ENCODE measurements at regions not wholly inside any gene's neighbourhood (a gene's known extent, or its start where the extent isn't known, plus 50 kb on each side); places are given as distances from the start of the nearest gene placed in this dataset.

GRCh38 chr16:35532576-35532975, 2073.2 kb downstream of the TP53TG3F start:
- no peaks in the 10 kb centered on the region for H3K9me3 ChIP-seq
- TF ChIP-seq, protein P1, sequence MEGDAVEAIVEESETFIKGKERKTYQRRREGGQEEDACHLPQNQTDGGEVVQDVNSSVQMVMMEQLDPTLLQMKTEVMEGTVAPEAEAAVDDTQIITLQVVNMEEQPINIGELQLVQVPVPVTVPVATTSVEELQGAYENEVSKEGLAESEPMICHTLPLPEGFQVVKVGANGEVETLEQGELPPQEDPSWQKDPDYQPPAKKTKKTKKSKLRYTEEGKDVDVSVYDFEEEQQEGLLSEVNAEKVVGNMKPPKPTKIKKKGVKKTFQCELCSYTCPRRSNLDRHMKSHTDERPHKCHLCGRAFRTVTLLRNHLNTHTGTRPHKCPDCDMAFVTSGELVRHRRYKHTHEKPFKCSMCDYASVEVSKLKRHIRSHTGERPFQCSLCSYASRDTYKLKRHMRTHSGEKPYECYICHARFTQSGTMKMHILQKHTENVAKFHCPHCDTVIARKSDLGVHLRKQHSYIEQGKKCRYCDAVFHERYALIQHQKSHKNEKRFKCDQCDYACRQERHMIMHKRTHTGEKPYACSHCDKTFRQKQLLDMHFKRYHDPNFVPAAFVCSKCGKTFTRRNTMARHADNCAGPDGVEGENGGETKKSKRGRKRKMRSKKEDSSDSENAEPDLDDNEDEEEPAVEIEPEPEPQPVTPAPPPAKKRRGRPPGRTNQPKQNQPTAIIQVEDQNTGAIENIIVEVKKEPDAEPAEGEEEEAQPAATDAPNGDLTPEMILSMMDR (IDR thresholded peaks at IDR 0.05): no peak
- H3K27me3 ChIP-seq (replicated peaks; ENCODE audit: insufficient read depth): no peaks in the 10 kb centered on the region
- H3K36me3 ChIP-seq: no peaks in the 10 kb centered on the region
- H3K4me3 ChIP-seq: no peak overlapping the region
- no peaks in the 10 kb centered on the region for H3K4me1 ChIP-seq (ENCODE audit: control insufficient read depth in 1 of 2, low read depth in 2 of 2)
- no peak overlapping the region for H3K27ac ChIP-seq
- DNase-seq (ENCODE audit: low spot score): no peak
- ATAC-seq (ENCODE audit: insufficient number of reproducible peaks, low FRiP score, low read depth): no peak

- Histone ChIP-seq H3K4me1 (ENCODE audit: control insufficient read depth in 1 of 2, low read depth in 2 of 2) (no peaks in the 10 kb centered on the region), H3K36me3 (no peaks in the 10 kb centered on the region), H3K27ac (no peak overlapping the region), H3K27me3 (replicated peaks; ENCODE audit: insufficient read depth) (no peaks in the 10 kb centered on the region), H3K4me3 (no peak overlapping the region), H3K9me3 (no peaks in the 10 kb centered on the region)
- ATAC-seq (ENCODE audit: insufficient number of reproducible peaks, low FRiP score, low read depth) (no peak), DNase-seq (ENCODE audit: low spot score) (no peak)
- TF ChIP-seq, protein P1 (IDR thresholded peaks at IDR 0.05): no peak
These were observed 2074.3 kb downstream of the TP53TG3F start for GRCh38 chr16:35533683-35534082.

DNA sequence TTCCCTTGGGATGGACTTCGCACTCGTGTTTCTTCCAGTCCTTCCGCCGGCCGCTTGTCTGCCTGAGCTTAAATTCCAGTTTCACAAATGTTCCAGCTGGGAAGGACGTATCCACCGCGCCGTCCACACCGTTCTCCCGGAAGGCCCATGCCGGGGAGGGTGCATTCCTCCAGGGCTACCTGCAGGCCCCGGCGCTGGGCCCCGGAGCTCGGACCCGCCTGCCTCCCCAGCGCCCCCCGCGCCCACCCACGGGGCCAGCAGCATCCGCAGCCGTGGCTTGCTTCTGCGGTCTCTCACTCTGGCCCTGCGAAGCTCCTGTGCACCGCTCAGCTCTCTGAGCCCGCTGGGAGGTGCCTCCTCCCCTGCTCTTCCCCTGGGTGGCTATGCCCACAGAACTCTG, 2084.1 kb downstream of the TP53TG3F start:
- Histone ChIP-seq H3K9me3 (no peaks in the 10 kb centered on the region), H3K4me3 (no peak overlapping the region), H3K4me1 (ENCODE audit: control insufficient read depth in 1 of 2, low read depth in 2 of 2) (no peaks in the 10 kb centered on the region), H3K27me3 (replicated peaks; ENCODE audit: insufficient read depth) (no peaks in the 10 kb centered on the region), H3K27ac (no peak overlapping the region), H3K36me3 (no peaks in the 10 kb centered on the region)
- ATAC-seq (ENCODE audit: insufficient number of reproducible peaks, low FRiP score, low read depth) (no peak), DNase-seq (ENCODE audit: low spot score) (no peak)
- TF ChIP-seq, protein P1 (IDR thresholded peaks at IDR 0.05): no peak

- TF ChIP-seq, protein P1 (IDR thresholded peaks at IDR 0.05): no peak
- H3K27ac ChIP-seq: no peak overlapping the region
- no peaks in the 10 kb centered on the region for H3K4me1 ChIP-seq (ENCODE audit: control insufficient read depth in 1 of 2, low read depth in 2 of 2)
- no peak for DNase-seq (ENCODE audit: low spot score)
- H3K4me3 ChIP-seq: no peak overlapping the region
- H3K27me3 ChIP-seq (replicated peaks; ENCODE audit: insufficient read depth): no peaks in the 10 kb centered on the region
- no peak for ATAC-seq (ENCODE audit: insufficient number of reproducible peaks, low FRiP score, low read depth)
- no peaks in the 10 kb centered on the region for H3K36me3 ChIP-seq
- H3K9me3 ChIP-seq: no peaks in the 10 kb centered on the region
These were observed 2093.4 kb downstream of the TP53TG3F start for GRCh38 chr16:35552763-35553162.

DNA sequence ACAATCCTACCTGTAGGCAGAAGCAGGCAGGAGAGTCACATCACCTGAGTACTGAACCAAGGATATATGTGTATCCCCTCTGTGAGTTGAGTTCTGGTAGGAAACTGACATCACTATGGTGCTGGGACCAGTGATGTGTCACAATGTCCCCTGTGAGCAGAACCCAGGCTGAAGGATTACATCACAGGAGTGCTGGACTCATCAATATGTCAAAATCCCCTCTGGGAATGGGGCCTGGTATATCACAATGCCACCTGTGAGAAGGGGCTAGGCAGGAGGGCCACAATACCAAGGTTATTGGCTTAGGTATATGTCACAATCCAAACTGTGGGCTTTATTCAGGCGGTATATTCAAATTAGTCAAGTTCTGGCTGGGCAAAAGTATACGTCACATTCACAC, 2098.3 kb downstream of the TP53TG3F start:
- Histone ChIP-seq H3K36me3 (no peaks in the 10 kb centered on the region), H3K4me3 (no peak overlapping the region), H3K27me3 (replicated peaks; ENCODE audit: insufficient read depth) (no peaks in the 10 kb centered on the region), H3K4me1 (ENCODE audit: control insufficient read depth in 1 of 2, low read depth in 2 of 2) (no peaks in the 10 kb centered on the region), H3K9me3 (no peaks in the 10 kb centered on the region), H3K27ac (no peak overlapping the region)
- no peak for DNase-seq (ENCODE audit: low spot score)
- no peak for ATAC-seq (ENCODE audit: insufficient number of reproducible peaks, low FRiP score, low read depth)
- TF ChIP-seq, protein P1 (IDR thresholded peaks at IDR 0.05): no peak

All from thoracic aorta (tissue), 2 donors.